DND-41 (cell line): ENCODE measurements at regions not wholly inside any gene's neighbourhood (a gene's known extent, or its start where the extent isn't known, plus 50 kb on each side); places are given as distances from the start of the nearest gene placed in this dataset.

Experiments used
- ATAC-seq: fragments of 200-7000 bp; cut with Tn5 transposase; 3 replicates; pipeline ENCODE4 v1.9.1; 2021; ENCODE audit warnings: low read depth; ENCODE audit not compliant: insufficient read depth
- DNase-seq: peaks from one replicate; pipeline ENCODE4 v3.0.0-alpha.2; 2020
- H2AFZ ChIP-seq: 2 replicates; pipeline ENCODE4 v1.6.0; 2012; ENCODE audit warnings: low read depth, low read length
- H3K27ac ChIP-seq: 2 replicates; pipeline ENCODE4 v1.5.1; 2012; ENCODE audit warnings: low read length, inconsistent platforms
- H3K27me3 ChIP-seq: fragments of 200-600 bp; sonication (generic); 2 replicates; pipeline ENCODE4 v1.6.0; 2012; ENCODE audit warnings: low read length, mild to moderate bottlenecking, inconsistent platforms; ENCODE audit not compliant: insufficient read depth, poor library complexity
- H3K36me3 ChIP-seq: 2 replicates; pipeline ENCODE4 v1.5.1; 2012; ENCODE audit warnings: low read length, inconsistent platforms; ENCODE audit not compliant: insufficient read depth
- H3K4me1 ChIP-seq: 2 replicates; pipeline ENCODE4 v1.5.1; 2012; ENCODE audit warnings: mild to moderate bottlenecking, low read length; ENCODE audit not compliant: insufficient read depth
- H3K4me2 ChIP-seq: 2 replicates; pipeline ENCODE4 v1.6.0; 2012; ENCODE audit warnings: mild to moderate bottlenecking, moderate library complexity, low read length, inconsistent platforms; ENCODE audit not compliant: insufficient read depth
- H3K4me3 ChIP-seq, 2 experiments: fragments of 200-600 bp in 1 of 2; shearing (Covaris generic) in 1 of 2; 2 replicates each; pipeline ENCODE4 v1.5.1; 2012 to 2016; ENCODE audit warnings: inconsistent platforms in 2 of 2, low read length in 2 of 2, mild to moderate bottlenecking in 2 of 2, low read depth in 1 of 2, moderate library complexity in 1 of 2
- H3K79me2 ChIP-seq: 2 replicates; pipeline ENCODE4 v1.6.0; 2012; ENCODE audit warnings: low read length, inconsistent platforms; ENCODE audit not compliant: insufficient read depth
- H3K9ac ChIP-seq: 2 replicates; pipeline ENCODE4 v1.6.0; 2012; ENCODE audit warnings: low read depth, mild to moderate bottlenecking, inconsistent platforms, low read length, moderate library complexity
- H3K9me3 ChIP-seq: 2 replicates; pipeline ENCODE4 v1.5.1; 2012; ENCODE audit warnings: low read length, moderate library complexity, mild to moderate bottlenecking, inconsistent platforms; ENCODE audit not compliant: insufficient read depth, severe bottlenecking
- H4K20me1 ChIP-seq: 2 replicates; pipeline ENCODE4 v1.6.0; 2012; ENCODE audit warnings: low read length; ENCODE audit not compliant: insufficient read depth
- EZH2 ChIP-seq: IDR thresholded peaks from 3 replicates; pipeline ENCODE4 v1.6.1; 2012; ENCODE audit warnings: borderline replicate concordance, low read depth, mild to moderate bottlenecking, moderate library complexity, low read length, inconsistent platforms; ENCODE audit not compliant: severe bottlenecking
- TF ChIP-seq, protein P1 (sequence below): IDR thresholded peaks from 2 replicates; pipeline ENCODE4 v1.5.1; 2012; ENCODE audit warnings: borderline replicate concordance, low read length, moderate library complexity, mild to moderate bottlenecking; ENCODE audit not compliant: poor library complexity, severe bottlenecking; ENCODE audit errors: extremely low read depth

DNA sequence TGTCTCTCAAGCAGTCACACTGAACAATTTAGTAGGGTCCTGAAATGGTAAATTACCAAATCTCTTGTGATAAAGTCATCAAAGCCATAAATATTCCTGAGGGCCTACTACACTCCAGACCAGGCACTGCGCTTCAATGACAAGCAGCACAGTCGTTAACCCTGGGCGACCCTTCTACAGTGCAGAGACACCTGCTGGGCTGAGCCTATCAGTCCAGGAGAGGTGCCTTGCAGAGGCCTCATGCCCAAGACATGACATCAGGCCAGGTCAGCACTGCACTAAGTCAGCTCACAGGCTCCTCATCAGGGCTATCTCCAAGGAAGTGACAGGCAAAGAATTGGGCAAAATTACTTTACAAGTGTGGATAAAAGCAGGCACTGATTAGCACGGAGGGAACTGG lies 166.4 kb upstream of the EPB41L3 start:
- DNase-seq (no peak), ATAC-seq (no peak)
- no peaks in the 10 kb centered on the region for H3K27me3 ChIP-seq
- H3K27ac ChIP-seq: no peak overlapping the region
- no peaks in the 10 kb centered on the region for H3K36me3 ChIP-seq
- no peaks in the 10 kb centered on the region for H4K20me1 ChIP-seq
- H2AFZ ChIP-seq: no peak overlapping the region
- TF ChIP-seq, protein P1, sequence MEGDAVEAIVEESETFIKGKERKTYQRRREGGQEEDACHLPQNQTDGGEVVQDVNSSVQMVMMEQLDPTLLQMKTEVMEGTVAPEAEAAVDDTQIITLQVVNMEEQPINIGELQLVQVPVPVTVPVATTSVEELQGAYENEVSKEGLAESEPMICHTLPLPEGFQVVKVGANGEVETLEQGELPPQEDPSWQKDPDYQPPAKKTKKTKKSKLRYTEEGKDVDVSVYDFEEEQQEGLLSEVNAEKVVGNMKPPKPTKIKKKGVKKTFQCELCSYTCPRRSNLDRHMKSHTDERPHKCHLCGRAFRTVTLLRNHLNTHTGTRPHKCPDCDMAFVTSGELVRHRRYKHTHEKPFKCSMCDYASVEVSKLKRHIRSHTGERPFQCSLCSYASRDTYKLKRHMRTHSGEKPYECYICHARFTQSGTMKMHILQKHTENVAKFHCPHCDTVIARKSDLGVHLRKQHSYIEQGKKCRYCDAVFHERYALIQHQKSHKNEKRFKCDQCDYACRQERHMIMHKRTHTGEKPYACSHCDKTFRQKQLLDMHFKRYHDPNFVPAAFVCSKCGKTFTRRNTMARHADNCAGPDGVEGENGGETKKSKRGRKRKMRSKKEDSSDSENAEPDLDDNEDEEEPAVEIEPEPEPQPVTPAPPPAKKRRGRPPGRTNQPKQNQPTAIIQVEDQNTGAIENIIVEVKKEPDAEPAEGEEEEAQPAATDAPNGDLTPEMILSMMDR: no peak
- TF ChIP-seq EZH2: no peak
- no peak overlapping the region for H3K9ac ChIP-seq
- H3K4me3 ChIP-seq: no peak overlapping the region
- H3K79me2 ChIP-seq: no peaks in the 10 kb centered on the region
- H3K9me3 ChIP-seq: no peaks in the 10 kb centered on the region
- no peak overlapping the region for H3K4me2 ChIP-seq
- no peaks in the 10 kb centered on the region for H3K4me1 ChIP-seq

DNA sequence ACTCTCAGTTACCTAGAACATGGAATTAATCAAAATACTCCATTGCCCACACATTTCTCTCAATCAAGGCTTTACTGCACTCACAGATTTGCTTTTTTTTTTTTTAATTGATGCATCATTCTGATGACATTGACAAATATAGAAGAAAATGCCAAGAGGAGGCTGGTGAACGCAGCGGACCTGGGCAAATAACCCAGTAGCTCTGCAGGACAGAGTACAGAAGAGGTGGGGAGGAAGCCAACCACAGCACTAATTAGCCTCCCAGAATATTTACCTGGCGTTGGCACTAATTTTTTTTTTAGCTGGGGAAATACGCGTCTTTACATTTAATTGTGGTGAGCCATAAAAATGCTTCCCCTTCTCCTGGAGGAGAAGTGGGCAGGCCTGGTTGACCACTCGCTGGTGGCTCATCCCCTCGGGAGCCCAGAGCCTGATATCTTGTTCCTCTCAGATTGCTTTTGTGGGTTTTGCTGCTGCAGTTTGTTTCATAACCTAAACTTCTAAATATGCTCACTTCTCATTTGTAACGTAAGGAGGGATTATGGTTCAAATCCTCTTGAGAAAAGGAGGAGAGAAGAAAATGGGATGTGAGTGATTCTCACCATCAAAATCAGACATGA lies 165.8 kb upstream of the EPB41L3 start:
- no peaks in the 10 kb centered on the region for H3K9me3 ChIP-seq
- H3K36me3 ChIP-seq: no peaks in the 10 kb centered on the region
- TF ChIP-seq, protein P1: no peak
- no peak for TF ChIP-seq EZH2
- DNase-seq: no peak
- H3K27me3 ChIP-seq: no peaks in the 10 kb centered on the region
- ATAC-seq: no peak
- no peaks in the 10 kb centered on the region for H4K20me1 ChIP-seq
- H3K4me2 ChIP-seq: no peak overlapping the region
- no peaks in the 10 kb centered on the region for H3K79me2 ChIP-seq
- H2AFZ ChIP-seq: no peak overlapping the region
- H3K4me1 ChIP-seq: no peaks in the 10 kb centered on the region
- H3K4me3 ChIP-seq: no peak overlapping the region
- no peak overlapping the region for H3K27ac ChIP-seq
- H3K9ac ChIP-seq: no peak overlapping the region

DNA sequence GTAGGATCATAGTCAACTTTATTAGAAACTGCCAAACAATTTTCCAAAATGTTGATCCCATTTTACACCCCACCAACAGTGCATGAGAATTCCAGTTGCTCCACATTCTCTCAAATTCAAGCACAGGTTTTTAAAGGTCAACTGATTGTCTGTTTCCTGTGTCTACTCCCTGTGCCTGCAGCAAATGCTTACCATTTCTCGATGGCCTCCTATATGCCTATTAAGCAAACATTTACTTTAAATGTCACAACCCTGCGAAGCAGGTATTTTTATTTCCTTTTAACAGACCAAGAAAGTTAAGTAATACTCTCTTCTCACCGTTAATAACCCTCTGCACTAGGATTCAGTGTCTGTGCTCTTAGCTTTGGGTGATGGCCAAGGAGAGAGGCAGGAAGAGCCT lies 163.8 kb upstream of the EPB41L3 start:
- TF ChIP-seq EZH2: no peak
- TF ChIP-seq, protein P1: no peak
- Histone ChIP-seq H2AFZ (no peak overlapping the region), H3K9me3 (no peaks in the 10 kb centered on the region), H4K20me1 (no peaks in the 10 kb centered on the region), H3K27me3 (no peaks in the 10 kb centered on the region), H3K27ac (no peak overlapping the region), H3K4me1 (no peaks in the 10 kb centered on the region), H3K4me3 (no peak overlapping the region), H3K79me2 (no peaks in the 10 kb centered on the region), H3K4me2 (no peak overlapping the region), H3K36me3 (no peaks in the 10 kb centered on the region), H3K9ac (no peak overlapping the region)
- no peak for DNase-seq
- ATAC-seq: no peak
